ENCODE measurements at regions not wholly inside any gene's neighbourhood (a gene's known extent, or its start where the extent isn't known, plus 50 kb on each side); places are given as distances from the start of the nearest gene placed in this dataset.

- no peak for ATAC-seq
- no peak overlapping the region for H3K27ac ChIP-seq (ENCODE audit: control insufficient read depth, insufficient read depth)
- no peaks in the 10 kb centered on the region for H3K27me3 ChIP-seq (replicated peaks in 1 of 2; ENCODE audit: control insufficient read depth in 2 of 2, insufficient read depth in 2 of 2, low read length in 1 of 2)
- no peak for FAIRE-seq
- TF ChIP-seq POLR2AphosphoS2 (IDR thresholded peaks at IDR 0.05; ENCODE audit: low read depth, low read length) (no peak), EED (IDR thresholded peaks at IDR 0.05; ENCODE audit: low read depth) (no peak), YY1 (IDR thresholded peaks at IDR 0.05; ENCODE audit: low read depth, low read length) (no peak), ZZZ3 (IDR thresholded peaks at IDR 0.05; ENCODE audit: control insufficient read depth, insufficient read length, low read depth) (no peak), ZBTB33 (IDR thresholded peaks at IDR 0.05) (no peak)
- 38% methylated on average over 3 of the region's 3 CpGs for WGBS (ENCODE audit: insufficient coverage, insufficient replicate concordance, low lambda C conversion rate, missing lambda C conversion rate)
- intact Hi-C loops (cut with micrococcal nuclease; ENCODE audit: unreplicated experiment): no loop called here
- H3K4me2 ChIP-seq (ENCODE audit: control insufficient read depth, insufficient read depth): no peak overlapping the region
- in situ Hi-C loops (cut with MboI): no loop called here
- ChIA-PET SMC1A (ENCODE audit: uncharacterized antibody, unreplicated experiment) (no interaction called here), POLR2A (no interaction called here), RAD21 (ENCODE audit: unreplicated experiment) (no interaction called here), CTCF (no interaction called here)
- no peaks in the 10 kb centered on the region for H3K79me2 ChIP-seq (ENCODE audit: control insufficient read depth, insufficient read depth, low read length)
- no TSS peak for BruUV-seq (replicated peaks)
- H3K9ac ChIP-seq (ENCODE audit: control insufficient read depth, insufficient read depth, low read length): no peak overlapping the region
- H4K20me1 ChIP-seq (ENCODE audit: control insufficient read depth, insufficient read depth): no peaks in the 10 kb centered on the region
- DNase-seq (ENCODE audit: low read depth, low spot score): no peak
- no peaks in the 10 kb centered on the region for H3K36me3 ChIP-seq (ENCODE audit: control insufficient read depth in 2 of 2, insufficient read depth in 2 of 2, low read length in 1 of 2)
- no peaks in the 10 kb centered on the region for H3K4me1 ChIP-seq (ENCODE audit: control insufficient read depth, insufficient read depth, low read length)
- no peak overlapping the region for H3K4me3 ChIP-seq
- no peak overlapping the region for H2AFZ ChIP-seq (ENCODE audit: control insufficient read depth, low read depth, low read length)
- no peaks in the 10 kb centered on the region for H3K9me3 ChIP-seq (replicated peaks; ENCODE audit: control insufficient read depth, insufficient read depth, low read length)
These were observed 145.3 kb downstream of the GRIN2B start for GRCh38 chr12:13836099-13836498.

GRCh38 chr12:13835652-13836051 lies 145.8 kb downstream of the GRIN2B start:
- no peak overlapping the region for H3K9ac ChIP-seq (ENCODE audit: control insufficient read depth, insufficient read depth, low read length)
- no peak for ATAC-seq
- H2AFZ ChIP-seq (ENCODE audit: control insufficient read depth, low read depth, low read length): no peak overlapping the region
- no peak for DNase-seq (ENCODE audit: low read depth, low spot score)
- BruUV-seq (replicated peaks): no TSS peak
- no peaks in the 10 kb centered on the region for H3K79me2 ChIP-seq (ENCODE audit: control insufficient read depth, insufficient read depth, low read length)
- in situ Hi-C loops (cut with MboI) (no loop called here), intact Hi-C loops (cut with micrococcal nuclease; ENCODE audit: unreplicated experiment) (no loop called here)
- 33% methylated on average over 1 of the region's 1 CpG for WGBS (ENCODE audit: insufficient coverage, insufficient replicate concordance, low lambda C conversion rate, missing lambda C conversion rate)
- ChIA-PET SMC1A (ENCODE audit: uncharacterized antibody, unreplicated experiment) (interaction anchor here (0.8 kb wide), 1 partner anchor 8 kb away, joined by 3 read pairs; no protein-coding TSS in a partner anchor), RAD21 (ENCODE audit: unreplicated experiment) (no interaction called here), CTCF (no interaction called here), POLR2A (no interaction called here)
- H3K4me1 ChIP-seq (ENCODE audit: control insufficient read depth, insufficient read depth, low read length): no peaks in the 10 kb centered on the region
- no peaks in the 10 kb centered on the region for H4K20me1 ChIP-seq (ENCODE audit: control insufficient read depth, insufficient read depth)
- H3K4me2 ChIP-seq (ENCODE audit: control insufficient read depth, insufficient read depth): no peak overlapping the region
- FAIRE-seq: no peak
- no peaks in the 10 kb centered on the region for H3K27me3 ChIP-seq (replicated peaks in 1 of 2; ENCODE audit: control insufficient read depth in 2 of 2, insufficient read depth in 2 of 2, low read length in 1 of 2)
- H3K36me3 ChIP-seq (ENCODE audit: control insufficient read depth in 2 of 2, insufficient read depth in 2 of 2, low read length in 1 of 2): no peaks in the 10 kb centered on the region
- no peak overlapping the region for H3K27ac ChIP-seq (ENCODE audit: control insufficient read depth, insufficient read depth)
- H3K4me3 ChIP-seq: no peak overlapping the region
- no peaks in the 10 kb centered on the region for H3K9me3 ChIP-seq (replicated peaks; ENCODE audit: control insufficient read depth, insufficient read depth, low read length)
- no peak for TF ChIP-seq MYB (IDR thresholded peaks at IDR 0.05; ENCODE audit: borderline replicate concordance, low read depth, low read length)
- no peak for TF ChIP-seq GABPA (IDR thresholded peaks at IDR 0.05; ENCODE audit: low read depth)
- no peak for TF ChIP-seq FOXK2 (IDR thresholded peaks at IDR 0.05)
- TF ChIP-seq CUX1 (IDR thresholded peaks at IDR 0.05; ENCODE audit: insufficient replicate concordance, low read depth, low read length): no peak
- no peak for TF ChIP-seq BACH1 (IDR thresholded peaks at IDR 0.05; ENCODE audit: borderline replicate concordance)
- no peak for TF ChIP-seq CHD1 (IDR thresholded peaks at IDR 0.05; ENCODE audit: low read depth, low read length)
- TF ChIP-seq MXI1 (IDR thresholded peaks at IDR 0.05; ENCODE audit: low read depth, low read length): no peak
- no peak for TF ChIP-seq RUNX3 (IDR thresholded peaks at IDR 0.05; ENCODE audit: low read length)
- TF ChIP-seq PAX8 (IDR thresholded peaks at IDR 0.05): no peak

Data from GM12878 (cell line).